ENCODE measurements at regions not wholly inside any gene's neighbourhood (a gene's known extent, or its start where the extent isn't known, plus 50 kb on each side); places are given as distances from the start of the nearest gene placed in this dataset.

DNA sequence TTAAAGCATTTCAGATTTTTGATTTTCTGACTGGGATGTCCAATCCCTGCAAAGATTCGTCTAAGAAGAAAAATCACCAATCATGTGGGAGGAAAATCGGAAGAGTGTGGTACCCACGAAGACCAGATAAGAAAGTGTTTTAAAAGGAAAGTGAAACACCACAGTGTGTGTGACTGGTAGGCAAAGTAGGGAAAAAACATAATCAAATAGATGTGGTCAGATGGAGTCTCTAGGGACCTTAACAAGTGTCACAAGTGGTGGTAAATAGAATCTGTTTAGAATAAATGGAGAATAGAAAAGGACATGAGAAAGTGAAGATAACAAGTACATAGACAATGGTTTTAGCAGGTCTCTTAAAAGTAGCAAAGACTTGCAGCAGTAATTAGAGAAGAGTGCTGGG lies 154.6 kb downstream of the SLC30A10 start:
- H3K36me3 ChIP-seq (ENCODE audit: insufficient read depth, low read length), result no peaks in the 10 kb centered on the region
- no peak for TF ChIP-seq EZH2phosphoT487 (IDR thresholded peaks at IDR 0.05; ENCODE audit: borderline replicate concordance)
- TF ChIP-seq, protein P1, sequence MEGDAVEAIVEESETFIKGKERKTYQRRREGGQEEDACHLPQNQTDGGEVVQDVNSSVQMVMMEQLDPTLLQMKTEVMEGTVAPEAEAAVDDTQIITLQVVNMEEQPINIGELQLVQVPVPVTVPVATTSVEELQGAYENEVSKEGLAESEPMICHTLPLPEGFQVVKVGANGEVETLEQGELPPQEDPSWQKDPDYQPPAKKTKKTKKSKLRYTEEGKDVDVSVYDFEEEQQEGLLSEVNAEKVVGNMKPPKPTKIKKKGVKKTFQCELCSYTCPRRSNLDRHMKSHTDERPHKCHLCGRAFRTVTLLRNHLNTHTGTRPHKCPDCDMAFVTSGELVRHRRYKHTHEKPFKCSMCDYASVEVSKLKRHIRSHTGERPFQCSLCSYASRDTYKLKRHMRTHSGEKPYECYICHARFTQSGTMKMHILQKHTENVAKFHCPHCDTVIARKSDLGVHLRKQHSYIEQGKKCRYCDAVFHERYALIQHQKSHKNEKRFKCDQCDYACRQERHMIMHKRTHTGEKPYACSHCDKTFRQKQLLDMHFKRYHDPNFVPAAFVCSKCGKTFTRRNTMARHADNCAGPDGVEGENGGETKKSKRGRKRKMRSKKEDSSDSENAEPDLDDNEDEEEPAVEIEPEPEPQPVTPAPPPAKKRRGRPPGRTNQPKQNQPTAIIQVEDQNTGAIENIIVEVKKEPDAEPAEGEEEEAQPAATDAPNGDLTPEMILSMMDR (conservative IDR thresholded peaks at IDR 0.05; ENCODE audit: low read length), result no peak
- no peak overlapping the region for H3K4me3 ChIP-seq (ENCODE audit: low read length, poor library complexity, severe bottlenecking)
- no peak overlapping the region for H3K9ac ChIP-seq (ENCODE audit: low read depth, low read length, poor library complexity, severe bottlenecking)
- no peaks in the 10 kb centered on the region for H3K4me1 ChIP-seq (ENCODE audit: insufficient read depth, low read length, poor library complexity, severe bottlenecking)
- no peaks in the 10 kb centered on the region for H3F3A ChIP-seq (ENCODE audit: low read depth)
- no peak overlapping the region for H2AFZ ChIP-seq (ENCODE audit: low read length)
- H3K4me2 ChIP-seq (ENCODE audit: low read depth, low read length, poor library complexity, severe bottlenecking), result no peak overlapping the region
- H3K9me3 ChIP-seq (ENCODE audit: insufficient read depth, low read depth, low read length), result no peaks in the 10 kb centered on the region
- H3K79me2 ChIP-seq (ENCODE audit: insufficient read depth, low read length), result no peaks in the 10 kb centered on the region
- H4K20me1 ChIP-seq (ENCODE audit: insufficient read depth, low read length, poor library complexity, severe bottlenecking), result no peaks in the 10 kb centered on the region
- no peaks in the 10 kb centered on the region for H3K9me2 ChIP-seq (replicated peaks; ENCODE audit: low read depth, low read length)
- no peaks in the 10 kb centered on the region for H3K27me3 ChIP-seq (ENCODE audit: insufficient read depth, low read length, poor library complexity, severe bottlenecking)

DNA sequence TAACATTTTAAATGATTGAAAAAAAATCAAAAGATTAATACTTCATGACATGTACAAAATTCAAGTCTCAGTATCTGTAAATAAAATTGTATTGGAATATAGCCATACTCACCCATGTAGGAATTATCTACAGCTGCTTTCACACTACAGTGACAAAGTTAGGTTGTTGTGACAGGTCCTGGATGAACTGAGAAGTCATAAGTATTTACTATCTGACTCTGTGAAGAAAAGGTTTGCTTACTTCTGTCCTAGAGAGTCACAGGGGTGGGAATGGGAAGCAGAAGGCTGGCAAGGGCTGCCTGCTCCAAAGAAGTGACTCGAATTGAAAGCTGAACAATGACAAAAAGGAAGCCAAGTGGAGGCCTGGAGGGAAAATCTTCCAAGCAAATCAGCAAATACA lies 155.2 kb downstream of the SLC30A10 start:
- Histone ChIP-seq H3K9ac (ENCODE audit: low read depth, low read length, poor library complexity, severe bottlenecking) (no peak overlapping the region), H3K4me1 (ENCODE audit: insufficient read depth, low read length, poor library complexity, severe bottlenecking) (no peaks in the 10 kb centered on the region), H2AFZ (ENCODE audit: low read length) (no peak overlapping the region), H4K20me1 (ENCODE audit: insufficient read depth, low read length, poor library complexity, severe bottlenecking) (no peaks in the 10 kb centered on the region), H3K27me3 (ENCODE audit: insufficient read depth, low read length, poor library complexity, severe bottlenecking) (no peaks in the 10 kb centered on the region), H3F3A (ENCODE audit: low read depth) (no peaks in the 10 kb centered on the region), H3K36me3 (ENCODE audit: insufficient read depth, low read length) (no peaks in the 10 kb centered on the region), H3K79me2 (ENCODE audit: insufficient read depth, low read length) (no peaks in the 10 kb centered on the region), H3K4me3 (ENCODE audit: low read length, poor library complexity, severe bottlenecking) (no peak overlapping the region), H3K9me3 (ENCODE audit: insufficient read depth, low read depth, low read length) (no peaks in the 10 kb centered on the region), H3K4me2 (ENCODE audit: low read depth, low read length, poor library complexity, severe bottlenecking) (no peak overlapping the region), H3K9me2 (replicated peaks; ENCODE audit: low read depth, low read length) (no peaks in the 10 kb centered on the region)
- TF ChIP-seq, protein P1 (conservative IDR thresholded peaks at IDR 0.05; ENCODE audit: low read length), result no peak
- TF ChIP-seq EZH2phosphoT487 (IDR thresholded peaks at IDR 0.05; ENCODE audit: borderline replicate concordance), result no peak

DNA sequence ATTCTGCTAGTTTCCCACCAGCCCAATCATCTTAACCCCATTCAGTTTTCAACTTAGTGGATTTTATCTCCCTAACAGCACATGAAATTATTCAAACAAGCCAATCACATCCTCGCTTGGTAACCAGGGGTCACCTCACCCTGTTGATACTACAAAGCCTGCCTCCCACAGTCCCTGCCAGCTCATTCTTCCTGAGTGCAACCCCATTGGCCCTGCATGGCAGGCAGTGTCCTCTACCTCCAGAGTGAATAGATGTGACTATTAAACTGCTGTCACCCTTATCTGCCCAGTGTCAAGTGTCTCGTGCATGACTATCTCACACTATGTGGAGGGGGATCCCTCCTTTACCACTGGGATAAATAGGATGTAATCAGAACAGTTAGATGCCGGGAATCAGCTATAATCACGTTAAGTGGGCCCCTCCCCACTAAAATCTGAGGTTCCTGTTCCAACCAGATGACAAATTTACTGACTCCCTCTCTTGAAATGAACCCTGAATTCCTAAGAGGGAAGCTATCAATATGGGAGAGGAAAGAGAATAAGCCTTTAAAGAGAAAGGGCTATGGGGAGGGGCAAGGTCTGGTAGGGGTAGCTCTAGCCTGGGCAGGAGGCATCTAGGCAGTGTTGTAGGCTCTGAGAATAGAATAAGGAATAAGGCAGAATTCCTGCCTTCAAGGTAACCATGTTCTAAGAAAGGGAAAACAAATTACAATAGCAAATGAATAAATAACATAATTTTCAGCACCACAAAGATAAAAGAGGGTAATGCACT lies 155.9 kb downstream of the SLC30A10 start:
- TF ChIP-seq, protein P1 (conservative IDR thresholded peaks at IDR 0.05; ENCODE audit: low read length), result no peak
- TF ChIP-seq EZH2phosphoT487 (IDR thresholded peaks at IDR 0.05; ENCODE audit: borderline replicate concordance), result no peak
- Histone ChIP-seq H3K36me3 (ENCODE audit: insufficient read depth, low read length) (no peaks in the 10 kb centered on the region), H3K79me2 (ENCODE audit: insufficient read depth, low read length) (no peaks in the 10 kb centered on the region), H3K4me2 (ENCODE audit: low read depth, low read length, poor library complexity, severe bottlenecking) (no peak overlapping the region), H4K20me1 (ENCODE audit: insufficient read depth, low read length, poor library complexity, severe bottlenecking) (no peaks in the 10 kb centered on the region), H3K4me1 (ENCODE audit: insufficient read depth, low read length, poor library complexity, severe bottlenecking) (no peaks in the 10 kb centered on the region), H3K9me3 (ENCODE audit: insufficient read depth, low read depth, low read length) (no peaks in the 10 kb centered on the region), H3K27me3 (ENCODE audit: insufficient read depth, low read length, poor library complexity, severe bottlenecking) (no peaks in the 10 kb centered on the region), H2AFZ (ENCODE audit: low read length) (no peak overlapping the region), H3K4me3 (ENCODE audit: low read length, poor library complexity, severe bottlenecking) (no peak overlapping the region), H3K9me2 (replicated peaks; ENCODE audit: low read depth, low read length) (no peaks in the 10 kb centered on the region), H3F3A (ENCODE audit: low read depth) (no peaks in the 10 kb centered on the region), H3K9ac (ENCODE audit: low read depth, low read length, poor library complexity, severe bottlenecking) (no peak overlapping the region)
